Fibroblast of skin of left biceps (primary cell): ENCODE measurements at regions not wholly inside any gene's neighbourhood (a gene's known extent, or its start where the extent isn't known, plus 50 kb on each side); places are given as distances from the start of the nearest gene placed in this dataset.
"Not testable (repeated sequence)": the region's sequence is repeated elsewhere in the genome, so short reads cannot be mapped to it uniquely, and the experiment has no call there.

Experiments
- DNase-seq, 2 experiments: peaks; one replicate each; pipeline ENCODE4 v3.0.0-alpha.2; 2013; ENCODE audit warnings: low read depth in 2 of 2

DNA sequence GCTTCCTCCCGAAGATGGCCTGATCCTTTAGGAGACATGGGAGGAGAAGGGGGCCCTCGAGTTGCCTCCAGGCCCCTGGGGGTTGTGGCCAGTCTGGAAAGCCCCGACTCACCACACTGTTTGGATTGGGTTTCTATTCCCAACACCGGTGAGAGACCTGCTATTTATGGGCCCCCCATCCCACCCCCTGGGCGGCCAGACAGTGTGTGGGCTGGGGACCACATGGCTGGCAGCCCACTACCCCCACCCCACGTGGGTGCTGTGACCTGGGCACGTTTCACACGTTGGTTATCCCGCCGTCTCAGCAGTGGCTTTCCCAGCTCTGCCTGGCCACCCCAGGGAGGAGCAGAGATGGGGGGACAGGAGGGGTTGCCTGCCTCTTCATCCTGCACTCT is 116.1 kb downstream of the VEGFA start:
- DNase-seq: no peak

GRCh38 chr6:43885399-43886066 is 115.5 kb downstream of the VEGFA start:
- no peak for DNase-seq

- no peak for DNase-seq
Measured at GRCh38 chr6:43884652-43885022, 114.6 kb downstream of the VEGFA start.

DNA sequence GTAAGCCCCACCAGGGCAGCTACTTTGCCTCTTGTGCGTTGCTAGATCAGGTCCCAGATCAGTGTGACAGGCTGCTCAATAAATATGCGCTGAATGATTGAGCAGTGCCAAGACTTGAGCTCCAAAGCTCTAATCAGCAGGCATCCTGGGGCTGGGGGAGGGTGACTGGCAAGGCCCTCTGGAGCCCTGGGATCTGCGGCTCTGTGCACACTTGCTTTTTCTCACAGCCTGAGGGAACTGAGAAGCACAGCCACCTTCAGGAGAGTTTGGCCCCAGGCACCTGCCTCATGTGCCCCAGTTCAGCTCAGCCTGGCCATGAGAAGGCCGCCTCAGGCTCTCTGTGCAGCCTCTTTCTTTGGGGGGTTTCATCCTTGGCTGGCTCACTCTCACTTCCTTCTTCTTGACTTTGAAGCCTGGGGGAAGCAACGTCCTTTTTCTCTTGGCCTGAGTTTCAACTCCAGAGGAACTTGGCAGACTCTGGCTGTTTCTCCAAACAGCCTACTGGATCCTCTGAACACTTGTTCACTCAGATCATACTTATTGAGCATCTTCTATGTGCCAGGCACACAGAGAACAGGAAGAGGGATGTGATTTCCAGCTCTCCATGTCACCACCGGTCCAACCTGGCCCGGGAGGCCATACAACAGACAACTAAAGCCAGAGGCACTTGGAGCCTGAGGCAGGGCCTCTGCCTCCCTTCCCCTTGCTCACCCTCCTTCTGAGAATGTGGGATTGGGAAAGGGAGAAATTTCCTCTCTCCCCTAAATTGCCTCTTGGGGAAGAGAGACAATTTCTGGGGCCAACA is 114.0 kb downstream of the VEGFA start:
- DNase-seq: no peak

DNA sequence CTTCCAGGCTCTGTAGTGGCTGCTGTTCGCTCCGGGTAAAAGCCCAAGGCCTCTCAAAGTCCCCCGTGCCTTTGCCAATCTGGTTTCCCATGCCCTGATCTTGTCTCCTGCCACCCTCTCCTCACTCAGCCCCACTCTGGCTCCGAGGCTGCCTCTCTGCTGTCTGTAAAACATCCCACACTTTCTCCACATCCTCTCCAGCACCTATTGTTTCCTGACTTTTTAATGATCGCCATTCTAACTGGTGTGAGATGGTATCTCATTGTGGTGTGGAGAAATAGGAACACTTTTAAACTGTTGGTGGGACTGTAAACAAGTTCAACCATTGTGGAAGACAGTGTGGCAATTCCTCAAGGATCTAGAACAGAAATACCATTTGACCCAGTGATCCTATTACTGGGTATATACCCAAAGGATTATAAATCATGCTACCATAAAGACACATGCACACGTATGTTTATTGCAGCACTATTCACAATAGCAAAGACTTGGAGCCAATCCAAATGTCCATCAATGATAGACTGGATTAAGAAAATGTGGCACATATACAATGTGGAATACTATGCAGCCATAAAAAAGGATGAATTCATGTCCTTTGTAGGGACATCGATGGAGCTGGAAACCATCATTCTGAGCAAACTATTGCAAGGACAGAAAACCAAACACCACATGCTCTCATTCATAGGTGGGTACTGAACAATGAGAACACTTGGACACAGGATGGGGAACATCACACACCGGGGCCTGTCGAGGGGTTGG is 112.9 kb downstream of the VEGFA start:
- DNase-seq: not testable (repeated sequence)

DNA sequence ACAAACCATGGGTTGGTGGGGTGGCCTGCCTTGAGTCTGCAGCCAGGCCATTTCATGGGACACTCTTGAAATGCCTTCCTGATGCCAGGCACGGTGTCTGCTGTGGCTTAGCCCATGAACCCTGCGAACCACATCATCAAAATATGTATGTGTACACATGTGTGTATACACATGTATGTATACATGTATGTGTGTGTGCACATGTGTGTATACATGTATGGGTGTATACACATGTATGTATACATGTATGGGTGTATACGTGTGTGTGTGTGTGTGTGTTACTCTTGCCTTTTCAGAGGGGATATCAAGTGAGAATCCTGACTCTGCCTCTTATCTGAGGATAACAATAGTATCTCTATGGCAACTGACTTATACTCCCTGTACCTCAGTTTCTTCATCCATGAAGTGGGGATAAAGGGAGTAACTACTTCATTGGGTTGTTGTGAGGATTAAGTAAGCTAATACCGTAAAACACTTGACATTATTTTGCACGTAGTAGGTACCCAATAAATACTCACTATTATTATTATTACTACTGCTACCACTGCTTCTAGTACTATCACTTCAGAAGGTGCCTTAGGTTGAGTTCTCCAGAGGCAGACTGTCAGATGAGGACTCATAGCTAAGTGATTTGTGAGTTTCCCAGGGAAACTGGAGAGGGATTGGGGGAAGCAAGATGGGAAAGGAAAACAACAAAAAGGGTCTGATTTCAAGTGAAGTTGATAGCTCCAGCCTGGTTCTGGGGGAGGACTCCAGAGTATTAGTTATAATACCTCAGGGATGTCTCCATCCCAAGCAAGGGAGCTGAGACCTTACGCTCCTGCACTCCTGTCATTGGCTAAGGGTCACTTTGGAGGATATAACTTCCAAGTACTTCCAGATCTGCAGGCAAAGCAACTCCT is 110.5 kb downstream of the VEGFA start:
- DNase-seq: no peak

DNA sequence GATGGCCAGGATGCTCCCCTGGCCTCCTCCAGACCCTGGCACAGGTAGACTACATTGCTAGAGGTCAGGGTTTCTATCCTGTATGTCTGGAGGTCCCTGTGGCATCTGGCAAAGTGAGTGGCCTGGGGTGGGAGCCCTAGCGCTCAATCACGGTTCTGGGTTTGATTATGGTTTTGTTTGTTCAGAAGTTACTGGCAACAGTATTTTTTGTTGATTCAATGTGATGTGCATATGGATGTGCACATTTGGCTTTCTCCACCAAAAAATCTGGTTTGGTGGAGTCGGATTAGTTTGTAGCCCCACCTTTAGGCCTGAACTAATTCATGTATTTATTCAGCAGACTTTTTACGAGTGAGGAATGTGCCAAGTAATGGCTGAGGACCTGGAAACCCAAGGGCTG is 109.7 kb downstream of the VEGFA start:
- no peak for DNase-seq

GRCh38 chr6:43878823-43879495 is 108.9 kb downstream of the VEGFA start:
- no peak for DNase-seq

DNA sequence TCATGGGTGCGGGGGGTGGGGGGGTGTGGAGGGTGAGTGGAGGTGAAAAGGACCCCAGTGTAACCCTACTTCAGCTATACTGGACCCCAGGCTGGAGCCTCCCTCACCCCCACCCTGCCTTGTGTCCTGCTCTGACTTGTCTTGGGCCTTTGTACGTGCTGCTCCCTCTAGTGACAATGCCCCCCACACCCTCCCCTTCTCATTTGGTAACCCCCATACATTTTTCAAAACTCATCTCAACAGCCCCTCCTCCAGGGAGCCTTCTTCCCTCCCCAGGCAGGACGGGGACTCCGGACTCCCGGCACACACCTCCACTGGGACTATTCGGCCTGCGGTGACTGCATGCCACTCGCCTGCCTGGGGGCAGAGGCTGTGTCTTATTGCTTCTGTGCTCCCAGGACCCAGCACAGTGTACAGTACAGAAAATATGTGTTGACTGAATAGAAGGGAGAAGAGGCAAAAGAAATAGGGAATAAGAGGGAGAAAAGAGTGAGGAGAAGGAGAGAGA is 108.2 kb downstream of the VEGFA start:
- DNase-seq: no peak

DNA sequence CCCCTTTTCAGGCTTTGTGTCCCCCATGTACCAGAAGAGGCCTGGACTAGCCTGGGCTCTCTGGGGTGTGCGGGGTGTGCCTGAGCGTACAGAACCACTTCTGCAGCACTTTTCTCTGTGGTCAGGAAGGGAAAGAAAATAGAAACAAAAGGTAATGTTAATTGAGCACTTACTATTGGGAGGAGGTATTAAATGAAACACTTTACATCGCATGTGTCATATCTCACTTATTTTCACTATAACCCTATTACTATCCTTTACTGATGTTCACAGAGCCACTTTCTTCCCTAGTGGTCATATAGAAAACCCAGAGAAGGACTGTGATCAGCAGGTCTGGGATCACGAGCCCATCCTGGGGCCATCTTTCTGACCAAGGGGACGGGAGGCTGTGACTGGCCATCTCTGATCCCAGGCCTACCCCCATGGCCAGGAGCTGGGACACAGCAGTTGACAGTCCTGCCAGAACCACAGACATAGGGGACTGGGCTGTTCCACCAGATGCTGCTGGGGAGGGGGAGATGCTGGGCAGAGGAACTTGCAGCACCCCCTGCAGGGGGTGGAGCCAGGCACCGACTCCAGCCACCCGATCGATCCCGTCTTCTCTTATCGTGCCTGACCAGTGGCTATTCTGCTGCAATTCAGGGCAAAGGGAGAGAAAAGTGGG is 107.6 kb downstream of the VEGFA start:
- DNase-seq: no peak

DNA sequence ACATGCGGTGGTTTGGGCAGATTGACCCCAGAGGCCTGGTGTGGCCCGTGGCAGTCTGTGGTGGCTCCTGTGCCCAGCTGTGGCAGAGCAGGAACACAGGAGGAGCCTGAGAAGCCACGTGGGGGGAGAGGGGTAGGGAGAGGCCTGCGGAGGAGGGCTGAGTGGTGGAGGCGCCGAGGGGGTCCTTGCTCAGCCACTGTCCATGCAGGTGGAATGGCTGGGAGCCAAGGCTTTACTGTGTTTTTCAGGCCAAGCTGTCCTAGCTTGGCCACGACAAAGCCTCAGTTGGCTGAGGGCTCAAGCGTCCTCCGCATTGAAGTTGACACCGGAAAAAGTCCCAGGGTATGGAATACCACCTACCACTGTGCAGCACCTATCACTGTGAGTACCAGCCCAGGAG is 107.0 kb downstream of the VEGFA start:
- DNase-seq: no peak

GRCh38 chr6:43876602-43877001 is 106.6 kb downstream of the VEGFA start:
- no peak for DNase-seq

- DNase-seq: no peak
Measured at GRCh38 chr6:43875849-43876572, 106.0 kb downstream of the VEGFA start.

DNA sequence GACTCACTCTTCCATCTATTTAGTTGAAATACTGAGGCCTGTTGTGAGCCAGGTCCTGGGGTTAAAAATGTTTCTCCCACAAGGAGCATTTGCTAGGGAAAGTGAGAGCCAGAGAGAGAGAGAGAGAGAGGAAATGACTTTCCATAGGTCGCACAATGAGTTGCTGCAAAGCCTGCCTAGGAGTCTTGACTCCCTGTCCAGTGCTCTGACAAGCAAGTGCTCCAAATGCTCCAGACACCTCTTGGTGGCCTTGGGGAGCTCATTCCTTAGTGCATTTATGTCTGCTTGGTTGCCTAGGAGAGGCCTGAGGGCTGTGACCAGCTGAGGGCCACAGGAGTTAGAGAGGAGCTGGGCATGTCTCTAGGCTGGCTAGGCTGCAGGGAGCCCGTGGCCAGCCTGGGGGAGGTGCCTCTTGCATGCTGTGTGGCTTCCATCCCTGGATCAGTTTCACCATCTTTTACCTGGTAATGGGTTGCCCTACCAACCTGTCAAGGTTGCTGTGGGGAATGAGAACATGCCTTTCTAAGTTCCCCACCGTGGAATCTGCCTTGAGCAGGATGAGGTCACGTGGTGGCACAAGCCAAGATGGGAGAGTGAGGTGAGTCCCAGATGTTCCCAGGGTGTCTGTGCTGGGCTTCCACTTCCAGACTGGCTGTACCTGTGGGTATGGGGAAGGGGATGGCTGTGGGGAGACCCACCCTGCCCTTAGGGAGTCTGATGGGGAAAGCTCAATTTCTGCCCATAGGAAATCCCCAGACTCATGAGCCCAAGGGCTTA is 105.0 kb downstream of the VEGFA start:
- no peak for DNase-seq

GRCh38 chr6:43873806-43874714 is 104.0 kb downstream of the VEGFA start:
- DNase-seq: no peak

GRCh38 chr6:43871933-43872332 is 101.9 kb downstream of the VEGFA start:
- no peak for DNase-seq

DNA sequence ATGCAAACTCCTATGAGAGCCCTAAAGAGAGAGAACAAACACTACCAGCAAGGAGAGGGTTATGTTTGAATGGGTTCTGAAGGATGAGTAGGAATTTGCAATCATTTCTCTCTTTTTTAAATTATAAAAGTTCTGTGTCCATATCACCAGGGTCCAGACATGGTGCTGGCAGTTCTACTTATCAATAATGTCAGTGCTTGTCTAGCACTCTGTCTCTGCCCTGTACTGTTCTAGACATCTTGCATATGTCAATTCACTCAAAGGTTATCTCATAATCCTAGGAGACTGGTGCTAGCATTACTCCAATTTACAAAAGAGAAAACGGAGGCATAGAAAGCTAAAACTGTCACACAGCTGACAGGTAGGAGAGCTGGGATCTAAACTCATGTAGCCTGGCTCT is 101.3 kb downstream of the VEGFA start:
- no peak for DNase-seq

DNA sequence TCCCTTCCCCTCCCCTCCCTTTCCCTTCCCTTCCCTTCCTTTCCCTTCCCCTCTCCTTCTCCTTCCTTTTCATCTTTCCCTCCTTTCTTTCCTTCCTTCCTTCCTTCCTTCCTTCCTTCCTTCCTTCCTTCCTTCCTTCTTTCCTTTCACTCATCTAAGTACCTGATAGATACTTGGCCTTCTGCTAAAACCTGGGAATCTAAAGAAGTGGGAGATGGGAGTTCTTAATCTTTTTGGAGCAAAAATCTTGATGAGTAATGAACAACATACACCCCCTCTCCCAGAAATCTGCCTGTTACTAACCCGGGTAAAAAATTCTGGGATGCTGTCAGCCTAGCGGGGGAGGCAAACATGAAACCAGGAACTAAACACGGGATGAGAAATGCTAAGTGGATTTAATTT is 100.7 kb downstream of the VEGFA start:
- peak; percentile 25 to 26 for DNase-seq
